B cell (primary cell): ENCODE measurements at regions not wholly inside any gene's neighbourhood (a gene's known extent, or its start where the extent isn't known, plus 50 kb on each side); places are given as distances from the start of the nearest gene placed in this dataset.

Experiments
- CTCF ChIP-seq: fragments of 200-600 bp; IDR thresholded peaks from one replicate; pipeline ENCODE4 v1.8.0; 2022; ENCODE audit warnings: antibody characterized with exemption, mild to moderate bottlenecking
- EZH2 ChIP-seq: IDR thresholded peaks from 2 replicates; pipeline ENCODE4 v1.6.1; 2012; ENCODE audit warnings: borderline replicate concordance, low read depth, mild to moderate bottlenecking, moderate library complexity, low read length; ENCODE audit not compliant: insufficient read depth, poor library complexity, severe bottlenecking

GRCh38 chr7:113026941-113027340 is 59.7 kb downstream of the GPR85 start:
- TF ChIP-seq CTCF (no peak), EZH2 (no peak)
